ENCODE measurements at regions not wholly inside any gene's neighbourhood (a gene's known extent, or its start where the extent isn't known, plus 50 kb on each side); places are given as distances from the start of the nearest gene placed in this dataset.
"Not testable (repeated sequence)": the region's sequence is repeated elsewhere in the genome, so short reads cannot be mapped to it uniquely, and the experiment has no call there.

DNA sequence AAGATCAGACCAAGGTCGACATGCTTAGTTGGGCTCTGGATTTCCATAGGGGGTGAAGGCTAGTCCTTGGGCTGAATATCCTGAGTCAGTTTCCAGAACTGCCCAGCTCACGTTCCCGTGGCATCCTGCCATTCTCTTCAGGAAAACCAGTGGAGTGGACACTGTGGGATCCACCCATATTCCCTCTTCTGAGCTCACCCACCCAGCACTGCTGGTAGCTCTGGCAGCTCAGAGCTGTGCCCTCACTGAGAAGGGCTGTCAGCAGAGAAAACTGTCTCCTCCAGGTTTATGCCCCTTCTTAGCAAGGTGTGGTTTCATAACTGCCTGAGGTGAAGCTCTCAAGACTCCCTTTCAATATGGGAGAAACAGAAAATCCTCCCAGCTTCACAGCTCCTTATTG lies 111.7 kb downstream of the GGTLC2 start:
- DNase-seq (ENCODE audit: low spot score), result no peak
- no peak for FAIRE-seq

DNA sequence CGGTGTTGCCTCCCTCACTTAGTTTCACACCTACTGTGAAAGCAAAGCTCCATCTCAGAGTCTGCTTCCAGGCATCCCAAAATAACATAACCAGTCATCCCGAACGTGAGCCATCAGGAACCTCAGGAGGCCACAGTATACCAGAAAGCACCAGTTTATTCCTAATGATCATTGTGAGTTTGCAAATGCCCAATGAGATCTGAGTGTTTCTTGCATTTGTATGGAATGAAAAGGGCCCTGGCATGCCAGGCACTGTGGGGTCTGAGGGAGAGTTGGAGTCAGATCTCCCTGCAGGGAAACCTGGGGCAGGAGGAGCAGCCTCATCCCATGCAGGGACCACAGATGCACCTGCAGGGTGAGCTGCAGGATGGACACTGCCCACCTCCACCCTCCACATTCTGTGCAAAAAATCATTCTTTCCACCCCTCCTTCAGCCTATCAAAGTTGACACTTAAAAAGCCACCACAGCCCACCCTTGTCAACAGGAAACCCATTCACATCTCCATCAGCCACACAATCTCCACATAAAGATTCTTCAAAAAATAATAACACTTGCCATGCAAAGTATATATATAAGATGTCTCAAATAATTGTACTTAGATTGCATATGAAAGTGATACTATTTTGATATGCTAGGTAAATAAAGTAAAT lies 112.3 kb downstream of the GGTLC2 start:
- DNase-seq (ENCODE audit: low spot score), result not testable (repeated sequence)
- FAIRE-seq, result peak; percentile 65

DNA sequence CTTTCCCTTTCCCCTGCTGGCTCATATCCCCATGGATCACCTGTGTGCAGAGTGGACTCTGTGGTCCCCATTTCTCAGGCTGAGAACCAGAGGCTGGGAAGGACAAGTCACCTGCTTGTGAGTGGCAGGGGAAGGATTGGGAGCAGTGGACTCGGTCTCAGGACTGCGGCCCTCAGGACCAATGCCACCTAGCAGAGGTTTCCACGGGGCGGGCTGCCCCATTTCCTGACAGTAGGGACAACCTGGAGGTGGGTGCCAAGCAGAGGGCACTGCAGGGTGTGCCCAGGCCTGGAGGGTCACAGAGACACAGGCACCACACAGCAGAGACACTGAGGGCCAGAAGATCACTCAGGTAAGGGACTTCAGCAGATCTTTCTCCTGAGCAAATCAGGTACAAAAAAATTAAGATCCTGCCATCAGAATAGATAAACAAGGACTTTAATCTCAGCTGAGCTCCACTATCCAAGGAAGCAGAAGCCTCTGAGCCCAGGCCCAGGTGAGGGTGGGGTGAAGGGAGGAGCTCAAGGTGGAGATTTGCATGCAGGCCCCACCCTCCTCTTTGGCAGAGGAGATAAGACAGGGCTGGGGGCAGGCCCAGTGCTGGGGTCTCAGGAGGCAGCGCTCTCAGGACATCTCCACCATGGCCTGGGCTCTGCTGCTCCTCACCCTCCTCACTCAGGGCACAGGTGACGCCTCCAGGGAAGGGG lies 113.8 kb downstream of the GGTLC2 start:
- not testable (repeated sequence) for DNase-seq (ENCODE audit: low spot score); FAIRE-seq

- FAIRE-seq (peak; percentile 27), DNase-seq (ENCODE audit: low spot score) (no peak)
These were observed 115.0 kb downstream of the GGTLC2 start for GRCh38 chr22:22759371-22759770.

DNA sequence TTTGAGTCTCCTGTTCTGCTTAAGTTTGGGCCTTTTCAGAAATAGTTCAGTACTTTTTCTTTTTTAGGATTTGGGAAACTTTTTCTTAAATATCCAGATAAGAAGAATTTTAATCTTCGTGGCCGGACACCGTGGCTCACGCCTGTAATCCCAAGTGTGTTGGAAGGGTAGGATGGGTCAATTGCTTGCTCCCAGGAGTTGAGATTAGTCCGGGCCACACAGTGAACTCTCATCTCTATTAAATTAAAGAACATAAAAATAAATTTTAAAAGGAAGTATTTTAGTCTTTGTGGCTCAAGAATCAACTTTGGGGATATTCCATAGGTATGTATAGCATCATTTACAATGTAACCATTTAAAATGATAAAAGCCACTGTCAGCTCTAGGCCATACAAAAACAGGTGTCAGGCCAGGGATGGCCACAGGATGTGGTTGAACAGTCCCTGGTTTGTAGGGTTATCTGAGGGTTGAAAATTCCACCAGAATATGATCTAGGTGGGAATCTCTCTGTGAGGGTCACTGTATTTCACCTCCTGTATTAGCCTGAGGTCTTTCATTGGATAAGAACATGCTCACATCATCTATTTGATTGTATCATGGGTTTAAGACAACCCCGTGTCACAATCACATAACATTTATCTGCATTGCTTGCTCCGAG lies 115.6 kb downstream of the GGTLC2 start:
- FAIRE-seq (no peak), DNase-seq (ENCODE audit: low spot score) (no peak)

- DNase-seq (ENCODE audit: low spot score), result no peak
- FAIRE-seq, result no peak
These were observed 117.2 kb downstream of the GGTLC2 start for GRCh38 chr22:22761606-22761962.

DNA sequence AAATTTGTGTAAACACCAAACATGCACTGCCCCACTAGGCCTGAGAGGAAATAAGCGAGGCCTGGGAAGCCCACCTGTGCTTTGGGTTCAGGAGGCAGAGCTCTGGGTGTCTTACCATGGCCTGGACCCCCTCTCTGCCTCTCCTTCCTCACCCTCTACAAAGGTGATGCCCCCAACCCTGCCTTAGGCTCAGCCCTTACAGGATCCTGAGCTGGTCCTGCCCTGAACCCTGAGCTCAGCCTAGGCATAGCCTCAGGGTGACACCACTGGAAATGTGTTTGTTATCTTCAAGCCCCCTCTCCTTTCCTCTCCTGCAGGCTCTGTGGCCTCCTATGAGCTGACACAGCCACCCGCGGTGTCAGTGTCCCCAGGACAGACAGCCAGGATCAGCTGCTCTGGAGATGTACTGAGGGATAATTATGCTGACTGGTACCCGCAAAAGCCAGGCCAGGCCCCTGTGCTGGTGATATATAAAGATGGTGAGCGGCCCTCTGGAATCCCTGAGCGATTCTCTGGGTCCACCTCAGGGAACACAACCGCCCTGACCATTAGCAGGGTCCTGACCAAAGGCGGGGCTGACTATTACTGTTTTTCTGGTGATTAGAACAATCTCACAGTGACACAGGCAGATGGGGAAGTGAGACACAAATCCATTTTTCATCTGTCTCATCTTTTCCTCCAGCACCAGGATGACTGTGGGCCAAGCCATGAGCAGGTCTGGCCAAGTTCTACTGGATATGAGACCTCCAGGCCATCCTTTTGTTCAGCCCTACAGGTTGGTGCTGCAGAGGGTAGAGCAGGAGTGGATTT lies 117.8 kb downstream of the GGTLC2 start:
- peak; percentile 53 for FAIRE-seq

GRCh38 chr22:22763512-22763911 lies 119.1 kb downstream of the GGTLC2 start:
- FAIRE-seq (no peak), DNase-seq (ENCODE audit: low spot score) (no peak)

More for the DNA sequence above, 117.8 kb downstream of the GGTLC2 start:
- no peak for DNase-seq (ENCODE audit: low spot score)

GRCh38 chr22:22764085-22764484 lies 119.7 kb downstream of the GGTLC2 start:
- FAIRE-seq (no peak), DNase-seq (ENCODE audit: low spot score) (no peak)

DNA sequence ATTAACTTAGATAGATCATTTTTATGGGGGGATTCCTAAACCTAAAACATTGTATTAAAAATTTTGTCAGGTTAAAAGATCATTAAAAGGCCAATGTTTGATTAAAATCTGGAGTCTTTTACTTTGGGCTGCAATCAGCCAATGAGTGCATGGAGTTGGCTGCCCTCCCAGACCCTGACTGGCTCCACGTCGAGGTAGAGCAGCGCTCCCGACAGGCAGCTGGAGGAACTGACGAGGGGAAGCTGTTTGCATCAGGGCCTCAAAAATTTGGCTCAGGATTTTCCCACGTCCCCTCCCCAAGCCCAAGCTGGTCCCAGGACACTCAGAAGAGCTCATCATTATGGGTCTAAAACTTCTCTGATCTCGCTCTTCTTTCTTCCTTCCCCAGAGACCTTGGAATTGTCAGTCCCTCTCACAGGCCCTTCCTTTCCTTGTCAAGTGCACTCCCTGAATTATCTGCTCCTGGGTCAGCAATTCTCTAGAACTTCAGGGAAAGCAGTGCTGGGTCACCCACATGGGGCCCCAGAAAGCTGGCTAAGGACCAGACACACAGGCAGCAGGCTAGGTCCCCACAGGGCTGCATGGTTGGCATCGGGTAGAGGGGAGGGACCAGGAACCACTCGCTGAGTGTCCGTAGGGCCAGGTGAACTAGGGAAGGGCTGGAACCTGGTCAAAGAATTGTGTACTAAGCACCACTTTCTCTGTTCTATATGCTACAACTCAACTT lies 119.6 kb upstream of the IGLL5 start:
- DNase-seq (ENCODE audit: low spot score) (no peak), FAIRE-seq (no peak)

GRCh38 chr22:22768885-22769284 lies 118.7 kb upstream of the IGLL5 start:
- DNase-seq (ENCODE audit: low spot score), result no peak
- no peak for FAIRE-seq

- FAIRE-seq, result no peak
- DNase-seq (ENCODE audit: low spot score), result no peak
These were observed 118.0 kb upstream of the IGLL5 start for GRCh38 chr22:22769434-22770279.

DNA sequence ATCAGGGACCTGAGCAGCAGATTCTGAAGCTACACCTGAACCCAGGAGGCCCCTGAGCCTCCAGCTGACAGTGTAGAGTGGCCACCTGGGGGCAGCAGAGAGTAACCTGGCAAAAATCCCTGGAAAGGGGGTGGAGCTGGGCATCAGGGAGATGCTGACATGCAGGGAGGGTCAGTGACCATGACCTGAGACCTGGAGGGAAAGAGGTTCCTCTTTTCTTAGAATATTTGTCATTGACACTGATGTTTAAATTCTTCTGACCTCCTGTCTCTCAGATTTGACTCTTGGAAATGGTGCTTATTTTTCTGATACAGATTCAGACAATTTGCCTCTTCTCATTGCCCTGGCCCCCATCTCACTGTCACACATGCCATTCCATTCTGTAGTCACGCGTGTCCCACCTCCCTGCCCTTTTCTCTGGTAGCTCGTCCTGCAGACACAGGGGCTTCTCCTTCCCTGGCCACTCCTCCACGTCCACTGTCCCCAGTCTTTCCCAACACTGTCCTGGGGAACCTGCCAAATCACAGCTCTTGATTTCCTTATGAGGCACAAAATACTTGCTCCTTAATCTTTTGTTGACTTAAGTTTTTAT lies 117.2 kb upstream of the IGLL5 start:
- peak; percentile 27 for FAIRE-seq

GRCh38 chr22:22770881-22771280 lies 116.7 kb upstream of the IGLL5 start:
- FAIRE-seq, result peak; percentile 58
- no peak for DNase-seq (ENCODE audit: low spot score)

More for the DNA sequence above, 117.2 kb upstream of the IGLL5 start:
- peak; percentile 74 for DNase-seq (ENCODE audit: low spot score)

- no peak for DNase-seq (ENCODE audit: low spot score)
- no peak for FAIRE-seq
These were observed 115.8 kb upstream of the IGLL5 start for GRCh38 chr22:22771696-22772377.

GRCh38 chr22:22772396-22772795 lies 115.2 kb upstream of the IGLL5 start:
- peak; percentile 30 for FAIRE-seq
- DNase-seq (ENCODE audit: low spot score), result no peak

- FAIRE-seq (peak; percentile 61), DNase-seq (ENCODE audit: low spot score) (no peak)
These were observed 114.7 kb upstream of the IGLL5 start for GRCh38 chr22:22772883-22773282.

GRCh38 chr22:22773427-22773826 lies 114.2 kb upstream of the IGLL5 start:
- no peak for DNase-seq (ENCODE audit: low spot score)

DNA sequence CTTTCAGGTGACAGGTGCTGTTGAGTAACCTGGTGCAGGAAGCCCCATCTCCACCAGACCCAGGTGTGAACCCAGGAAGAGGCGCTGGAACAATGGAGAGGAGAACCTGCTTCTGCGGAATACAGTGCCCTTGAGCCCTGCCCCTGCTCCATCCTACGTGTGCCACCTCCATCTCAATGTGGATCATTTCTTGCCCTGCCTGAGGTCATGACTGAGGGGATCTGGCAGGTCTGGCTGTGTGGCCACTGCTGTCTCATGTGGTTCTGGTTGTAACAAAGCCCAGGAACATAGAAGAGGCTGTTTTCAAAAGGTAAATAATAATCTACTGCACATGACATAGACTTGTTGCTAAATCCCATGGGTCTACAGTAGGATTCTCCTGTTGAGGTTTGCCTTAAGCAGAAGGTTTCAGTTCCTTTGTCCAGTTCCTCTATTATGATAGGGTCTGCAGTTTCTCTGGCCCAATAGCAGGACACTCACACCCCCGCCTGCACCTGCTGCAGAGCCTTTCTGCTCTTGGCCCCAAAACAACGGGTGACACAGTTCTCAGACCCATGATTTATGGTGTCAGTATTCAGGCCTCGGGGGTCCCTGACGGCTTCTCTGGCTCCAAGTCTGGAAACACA lies 113.5 kb upstream of the IGLL5 start:
- FAIRE-seq (no peak), DNase-seq (ENCODE audit: low spot score) (no peak)

More at GRCh38 chr22:22773427-22773826, 114.2 kb upstream of the IGLL5 start:
- FAIRE-seq, result peak; percentile 55
